PC-9 (cell line): ENCODE measurements at regions not wholly inside any gene's neighbourhood (a gene's known extent, or its start where the extent isn't known, plus 50 kb on each side); places are given as distances from the start of the nearest gene placed in this dataset.

Source experiments
- BruUV-seq: library from RNA; stranded (reverse); fragments of 400-500 nt; replicated peaks from 2 replicates; lab custom pipeline; 2021; lab: Mats Ljungman, UMichigan
- CTCF ChIA-PET: fragments of 300-600 bp; sonication (Branson Sonifier 250); formaldehyde crosslinking; loops from one replicate; lab custom pipeline; 2022; ENCODE audit warnings: antibody characterized with exemption; lab: Charles Lee
- POLR2A ChIA-PET: fragments of 300-600 bp; sonication (Branson Sonifier 250); formaldehyde crosslinking; loops from one replicate; lab custom pipeline; 2022; ENCODE audit warnings: antibody characterized with exemption; ENCODE audit not compliant: unreplicated experiment; lab: Charles Lee
- DNase-seq, 2 experiments: peaks; one replicate each; pipeline versions ENCODE4 v3.0.0 to v3.0.0-alpha.2; 2015 to 2022; ENCODE audit warnings: mixed read lengths in 1 of 2
- H2AFZ ChIP-seq: fragments of 200-600 bp; sonication (generic); 2 replicates; pipeline ENCODE4 v1.8.1; 2017; ENCODE audit warnings: antibody characterized with exemption
- H3F3A ChIP-seq: fragments of 200-600 bp; sonication (generic); 2 replicates; pipeline ENCODE4 v1.8.1; 2017; ENCODE audit warnings: antibody characterized with exemption, mild to moderate bottlenecking, low read depth; ENCODE audit not compliant: insufficient read depth
- H3K27ac ChIP-seq: fragments of 200-600 bp; sonication (generic); 2 replicates; pipeline ENCODE4 v1.6.1; 2016; ENCODE audit warnings: mixed run types
- H3K27me3 ChIP-seq: fragments of 200-600 bp; sonication (generic); 2 replicates; pipeline ENCODE4 v1.6.1; 2016; ENCODE audit warnings: low read depth, mixed run types; ENCODE audit not compliant: insufficient read depth
- H3K36me3 ChIP-seq: fragments of 200-600 bp; sonication (generic); 2 replicates; pipeline ENCODE4 v1.6.1; 2016; ENCODE audit warnings: low read depth, mixed run types
- H3K4me1 ChIP-seq: fragments of 200-600 bp; sonication (generic); replicated peaks from 2 replicates; pipeline ENCODE4 v1.6.1; 2016; ENCODE audit warnings: mixed run types; ENCODE audit not compliant: insufficient read depth
- H3K4me2 ChIP-seq: fragments of 200-600 bp; sonication (generic); 2 replicates; pipeline ENCODE4 v1.6.1; 2017; ENCODE audit warnings: mixed run types
- H3K4me3 ChIP-seq: fragments of 200-600 bp; sonication (generic); 2 replicates; pipeline ENCODE4 v1.6.1; 2016; ENCODE audit warnings: mixed run types
- H3K79me2 ChIP-seq: fragments of 200-600 bp; sonication (generic); 2 replicates; pipeline ENCODE4 v1.6.1; 2017; ENCODE audit warnings: low read depth, mixed run types
- H3K9me2 ChIP-seq: fragments of 200-600 bp; sonication (generic); 2 replicates; pipeline ENCODE4 v1.8.1; 2017; ENCODE audit warnings: mild to moderate bottlenecking; ENCODE audit not compliant: insufficient read depth
- H3K9me3 ChIP-seq: fragments of 200-600 bp; sonication (generic); 2 replicates; pipeline ENCODE4 v1.8.1; 2016; ENCODE audit warnings: low read depth; ENCODE audit not compliant: insufficient read depth
- H4K20me1 ChIP-seq: fragments of 200-600 bp; sonication (generic); 2 replicates; pipeline ENCODE4 v1.8.1; 2017; ENCODE audit not compliant: insufficient read depth
- CTCF ChIP-seq: fragments of 200-600 bp; sonication (generic); conservative IDR thresholded peaks from 2 replicates; pipeline ENCODE4 v1.6.1; 2017; ENCODE audit warnings: mixed run types, antibody characterized with exemption, mild to moderate bottlenecking, moderate library complexity
- EZH2 ChIP-seq: fragments of 200-600 bp; sonication (generic); IDR thresholded peaks from 2 replicates; pipeline ENCODE4 v1.8.0; 2017; ENCODE audit warnings: antibody characterized with exemption, low read depth
- intact Hi-C: fragments of 100-400 bp; cut with micrococcal nuclease; formaldehyde crosslinking; loops from one replicate; pipeline ENCODE4 v1.10.0; 2022; ENCODE audit not compliant: unreplicated experiment

GRCh38 chr21:16742741-16743140 is 770.1 kb upstream of the CXADR start:
- Histone ChIP-seq H3K4me3 (no peak overlapping the region), H2AFZ (no peak overlapping the region), H3K4me2 (no peak overlapping the region), H3K9me2 (no peaks in the 10 kb centered on the region), H3F3A (no peaks in the 10 kb centered on the region), H3K27ac (no peak overlapping the region), H3K27me3 (no peaks in the 10 kb centered on the region), H3K36me3 (no peaks in the 10 kb centered on the region), H3K9me3 (no peaks in the 10 kb centered on the region), H3K4me1 (no peaks in the 10 kb centered on the region), H3K79me2 (no peaks in the 10 kb centered on the region), H4K20me1 (no peaks in the 10 kb centered on the region)
- DNase-seq: no peak
- TF ChIP-seq CTCF: no peak
- no peak for TF ChIP-seq EZH2
- ChIA-PET CTCF (no interaction called here), POLR2A (no interaction called here)
- intact Hi-C loops: no loop called here
- no TSS peak for BruUV-seq

- H4K20me1 ChIP-seq: no peaks in the 10 kb centered on the region
- no peaks in the 10 kb centered on the region for H3K79me2 ChIP-seq
- no peak overlapping the region for H2AFZ ChIP-seq
- no peaks in the 10 kb centered on the region for H3K9me2 ChIP-seq
- intact Hi-C loops: no loop called here
- POLR2A ChIA-PET: no interaction called here
- H3K4me3 ChIP-seq: no peak overlapping the region
- no peaks in the 10 kb centered on the region for H3K36me3 ChIP-seq
- BruUV-seq: no TSS peak
- DNase-seq: no peak
- CTCF ChIA-PET: no interaction called here
- no peaks in the 10 kb centered on the region for H3F3A ChIP-seq
- H3K4me1 ChIP-seq: no peaks in the 10 kb centered on the region
- TF ChIP-seq EZH2: no peak
- TF ChIP-seq CTCF: no peak
- H3K4me2 ChIP-seq: no peak overlapping the region
- no peaks in the 10 kb centered on the region for H3K27me3 ChIP-seq
- H3K9me3 ChIP-seq: no peaks in the 10 kb centered on the region
- H3K27ac ChIP-seq: no peak overlapping the region
Measured at GRCh38 chr21:16743317-16743716, 769.5 kb upstream of the CXADR start.

- H3K9me3 ChIP-seq: no peaks in the 10 kb centered on the region; the same call in 1 of the 2 replicates
- no peaks in the 10 kb centered on the region for H3K36me3 ChIP-seq
- no peak overlapping the region for H3K4me3 ChIP-seq
- H3F3A ChIP-seq: no peaks in the 10 kb centered on the region
- no peak overlapping the region for H3K27ac ChIP-seq
- no peaks in the 10 kb centered on the region for H4K20me1 ChIP-seq
- intact Hi-C loops: no loop called here
- ChIA-PET CTCF (no interaction called here), POLR2A (no interaction called here)
- no TSS peak for BruUV-seq
- H3K9me2 ChIP-seq: no peaks in the 10 kb centered on the region
- TF ChIP-seq EZH2 (no peak), CTCF (no peak)
- H3K27me3 ChIP-seq: no peaks in the 10 kb centered on the region
- H3K4me2 ChIP-seq: no peak overlapping the region
- H3K79me2 ChIP-seq: no peaks in the 10 kb centered on the region
- no peaks in the 10 kb centered on the region for H3K4me1 ChIP-seq
- no peak for DNase-seq
- H2AFZ ChIP-seq: no peak overlapping the region
Measured at GRCh38 chr21:16750926-16751325, 761.9 kb upstream of the CXADR start.
